ENCODE measurements at regions not wholly inside any gene's neighbourhood (a gene's known extent, or its start where the extent isn't known, plus 50 kb on each side); places are given as distances from the start of the nearest gene placed in this dataset.

DNA sequence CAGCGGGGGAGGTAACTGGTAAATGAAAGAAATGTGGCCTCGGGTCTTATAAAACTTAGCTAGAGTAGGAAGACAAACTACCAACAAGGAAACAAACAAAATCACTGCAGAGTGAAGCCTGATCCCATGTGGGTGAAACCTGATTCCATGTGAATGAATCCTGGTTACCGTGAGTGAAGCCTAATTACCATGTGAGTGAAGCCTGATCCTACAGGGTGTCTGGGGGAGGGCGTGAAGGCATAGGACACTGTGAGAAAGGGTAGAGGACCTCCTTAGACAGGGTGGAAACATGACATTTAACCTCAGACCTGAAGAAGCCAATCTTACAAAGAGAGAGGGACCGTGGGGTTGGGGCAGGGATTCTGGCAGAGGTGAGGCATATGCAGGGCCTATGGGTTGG, 106.2 kb upstream of the USP47 start:
- TF ChIP-seq, protein P1, sequence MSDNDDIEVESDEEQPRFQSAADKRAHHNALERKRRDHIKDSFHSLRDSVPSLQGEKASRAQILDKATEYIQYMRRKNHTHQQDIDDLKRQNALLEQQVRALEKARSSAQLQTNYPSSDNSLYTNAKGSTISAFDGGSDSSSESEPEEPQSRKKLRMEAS (IDR thresholded peaks at IDR 0.05), result no peak
- no peak for TF ChIP-seq RAD21 (IDR thresholded peaks at IDR 0.05; ENCODE audit: low read depth)
- TF ChIP-seq EGR1 (IDR thresholded peaks at IDR 0.05), result no peak
- TF ChIP-seq NFIC (IDR thresholded peaks at IDR 0.05), result no peak
- TF ChIP-seq YY1 (IDR thresholded peaks at IDR 0.05; ENCODE audit: low read depth), result no peak
- TF ChIP-seq TAF1 (IDR thresholded peaks at IDR 0.05; ENCODE audit: low read depth), result no peak
- no peak for TF ChIP-seq EP300 (IDR thresholded peaks at IDR 0.05; ENCODE audit: borderline replicate concordance)
- TF ChIP-seq CREB1 (IDR thresholded peaks at IDR 0.05; ENCODE audit: low read depth), result no peak
- TF ChIP-seq, protein P2, sequence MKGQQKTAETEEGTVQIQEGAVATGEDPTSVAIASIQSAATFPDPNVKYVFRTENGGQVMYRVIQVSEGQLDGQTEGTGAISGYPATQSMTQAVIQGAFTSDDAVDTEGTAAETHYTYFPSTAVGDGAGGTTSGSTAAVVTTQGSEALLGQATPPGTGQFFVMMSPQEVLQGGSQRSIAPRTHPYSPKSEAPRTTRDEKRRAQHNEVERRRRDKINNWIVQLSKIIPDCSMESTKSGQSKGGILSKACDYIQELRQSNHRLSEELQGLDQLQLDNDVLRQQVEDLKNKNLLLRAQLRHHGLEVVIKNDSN (IDR thresholded peaks at IDR 0.05), result no peak
- TF ChIP-seq, protein P3, sequence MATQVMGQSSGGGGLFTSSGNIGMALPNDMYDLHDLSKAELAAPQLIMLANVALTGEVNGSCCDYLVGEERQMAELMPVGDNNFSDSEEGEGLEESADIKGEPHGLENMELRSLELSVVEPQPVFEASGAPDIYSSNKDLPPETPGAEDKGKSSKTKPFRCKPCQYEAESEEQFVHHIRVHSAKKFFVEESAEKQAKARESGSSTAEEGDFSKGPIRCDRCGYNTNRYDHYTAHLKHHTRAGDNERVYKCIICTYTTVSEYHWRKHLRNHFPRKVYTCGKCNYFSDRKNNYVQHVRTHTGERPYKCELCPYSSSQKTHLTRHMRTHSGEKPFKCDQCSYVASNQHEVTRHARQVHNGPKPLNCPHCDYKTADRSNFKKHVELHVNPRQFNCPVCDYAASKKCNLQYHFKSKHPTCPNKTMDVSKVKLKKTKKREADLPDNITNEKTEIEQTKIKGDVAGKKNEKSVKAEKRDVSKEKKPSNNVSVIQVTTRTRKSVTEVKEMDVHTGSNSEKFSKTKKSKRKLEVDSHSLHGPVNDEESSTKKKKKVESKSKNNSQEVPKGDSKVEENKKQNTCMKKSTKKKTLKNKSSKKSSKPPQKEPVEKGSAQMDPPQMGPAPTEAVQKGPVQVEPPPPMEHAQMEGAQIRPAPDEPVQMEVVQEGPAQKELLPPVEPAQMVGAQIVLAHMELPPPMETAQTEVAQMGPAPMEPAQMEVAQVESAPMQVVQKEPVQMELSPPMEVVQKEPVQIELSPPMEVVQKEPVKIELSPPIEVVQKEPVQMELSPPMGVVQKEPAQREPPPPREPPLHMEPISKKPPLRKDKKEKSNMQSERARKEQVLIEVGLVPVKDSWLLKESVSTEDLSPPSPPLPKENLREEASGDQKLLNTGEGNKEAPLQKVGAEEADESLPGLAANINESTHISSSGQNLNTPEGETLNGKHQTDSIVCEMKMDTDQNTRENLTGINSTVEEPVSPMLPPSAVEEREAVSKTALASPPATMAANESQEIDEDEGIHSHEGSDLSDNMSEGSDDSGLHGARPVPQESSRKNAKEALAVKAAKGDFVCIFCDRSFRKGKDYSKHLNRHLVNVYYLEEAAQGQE (IDR thresholded peaks at IDR 0.05; ENCODE audit: low read depth), result no peak
- no peak for TF ChIP-seq TEAD4 (IDR thresholded peaks at IDR 0.05)
- no peak for TF ChIP-seq TCF12 (IDR thresholded peaks at IDR 0.05; ENCODE audit: low read depth)

Measured in Ishikawa (cell line).